ENCODE measurements at regions not wholly inside any gene's neighbourhood (a gene's known extent, or its start where the extent isn't known, plus 50 kb on each side); places are given as distances from the start of the nearest gene placed in this dataset.
A peak's percentile ranks its signal among the peaks of the same experiment; 100 is the strongest.

GRCh38 chr7:4616116-4616515 lies 66.0 kb upstream of the FOXK1 start:
- no peak for DNase-seq (ENCODE audit: low read depth in 2 of 2)
- TF ChIP-seq CTCF (IDR thresholded peaks at IDR 0.05; ENCODE audit: low read depth, low read length), result no peak
- H3K4me3 ChIP-seq (replicated peaks in 1 of 2; ENCODE audit: low read depth in 2 of 2, low read length in 2 of 2), result no peak overlapping the region

DNA sequence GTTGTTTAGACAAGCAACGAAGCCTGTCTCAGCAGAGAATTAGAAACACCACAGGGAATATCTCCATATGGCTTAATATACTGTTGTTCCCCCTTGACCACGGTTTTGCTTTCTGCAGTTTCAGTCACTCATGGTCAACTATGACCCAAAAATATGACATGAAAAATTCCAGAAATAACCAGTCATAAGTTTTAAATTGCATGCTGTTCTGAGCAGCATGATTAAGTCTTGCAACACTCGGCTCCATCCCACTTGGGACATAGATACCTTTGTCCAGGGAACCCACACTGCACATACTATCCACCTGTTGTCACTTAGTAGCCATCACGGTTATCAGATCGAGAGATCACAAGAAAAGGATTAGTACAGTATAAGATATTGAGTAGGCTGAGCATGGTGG lies 60.7 kb upstream of the FOXK1 start:
- H3K4me3 ChIP-seq (replicated peaks in 1 of 2; ENCODE audit: low read depth in 2 of 2, low read length in 2 of 2), result no peak overlapping the region
- TF ChIP-seq CTCF (IDR thresholded peaks at IDR 0.05; ENCODE audit: low read depth, low read length), result no peak
- DNase-seq (ENCODE audit: low read depth in 2 of 2), result peak; percentile 44 to 64

DNA sequence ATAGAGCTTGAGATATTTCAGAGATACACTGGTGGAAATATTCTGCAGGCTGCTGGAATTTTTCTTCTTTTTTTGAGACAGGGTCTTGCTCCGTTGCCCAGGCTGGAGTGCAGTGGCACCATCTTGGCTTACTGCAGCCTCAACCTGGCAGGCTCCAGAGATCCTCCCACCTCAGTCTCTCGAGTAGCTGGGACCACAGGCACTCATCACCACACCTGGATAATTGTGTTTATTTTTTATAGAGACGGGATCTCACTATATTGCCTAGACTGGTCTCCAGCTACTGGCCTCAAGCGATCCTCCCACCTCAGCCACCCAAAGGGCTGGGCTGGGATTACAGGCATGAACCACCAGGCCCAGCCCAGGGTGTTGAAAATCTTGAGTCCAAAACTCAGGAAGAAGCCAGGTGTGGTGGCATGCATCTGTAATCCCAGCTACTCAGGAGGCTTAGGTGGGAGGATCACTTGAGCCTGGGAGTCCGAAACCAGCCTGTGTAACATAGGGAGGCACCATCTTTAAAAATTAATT lies 55.7 kb upstream of the FOXK1 start:
- H3K4me3 ChIP-seq (replicated peaks in 1 of 2; ENCODE audit: low read depth in 2 of 2, low read length in 2 of 2), result no peak overlapping the region
- no peak for TF ChIP-seq CTCF (IDR thresholded peaks at IDR 0.05; ENCODE audit: low read depth, low read length)
- DNase-seq (ENCODE audit: low read depth in 2 of 2), result no peak

DNA sequence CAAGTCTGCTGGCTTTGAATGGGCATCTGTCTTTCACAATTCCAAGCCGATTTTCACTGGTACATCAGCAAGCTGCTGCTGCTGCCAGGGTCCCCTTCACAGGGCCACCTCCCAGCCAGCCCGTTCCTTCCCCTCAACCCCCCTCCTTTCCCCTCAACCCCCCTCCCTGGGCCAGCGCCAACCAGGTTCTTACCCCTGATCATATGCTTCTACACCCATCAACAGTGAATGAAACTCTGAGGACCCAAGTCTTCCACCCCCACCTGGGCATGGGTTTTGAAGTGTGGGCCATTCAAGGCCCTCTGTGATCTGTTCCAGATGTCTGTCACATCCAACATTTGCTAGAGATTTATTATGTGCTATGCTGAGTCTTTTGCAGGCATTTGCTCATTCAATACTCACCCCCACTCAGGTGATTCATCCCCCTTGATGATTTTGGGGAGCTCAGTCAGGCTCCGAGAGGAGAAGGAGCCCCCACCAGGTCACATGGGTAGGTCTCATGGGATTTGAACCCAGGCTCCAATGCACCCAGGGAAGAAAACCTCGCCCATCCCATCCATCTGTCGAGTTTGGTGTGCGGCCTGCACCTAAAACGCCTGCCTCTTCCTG lies 52.7 kb upstream of the FOXK1 start:
- DNase-seq (ENCODE audit: low read depth in 2 of 2), result no peak
- no peak overlapping the region for H3K4me3 ChIP-seq (replicated peaks in 1 of 2; ENCODE audit: low read depth in 2 of 2, low read length in 2 of 2)
- TF ChIP-seq CTCF (IDR thresholded peaks at IDR 0.05; ENCODE audit: low read depth, low read length), result no peak

DNA sequence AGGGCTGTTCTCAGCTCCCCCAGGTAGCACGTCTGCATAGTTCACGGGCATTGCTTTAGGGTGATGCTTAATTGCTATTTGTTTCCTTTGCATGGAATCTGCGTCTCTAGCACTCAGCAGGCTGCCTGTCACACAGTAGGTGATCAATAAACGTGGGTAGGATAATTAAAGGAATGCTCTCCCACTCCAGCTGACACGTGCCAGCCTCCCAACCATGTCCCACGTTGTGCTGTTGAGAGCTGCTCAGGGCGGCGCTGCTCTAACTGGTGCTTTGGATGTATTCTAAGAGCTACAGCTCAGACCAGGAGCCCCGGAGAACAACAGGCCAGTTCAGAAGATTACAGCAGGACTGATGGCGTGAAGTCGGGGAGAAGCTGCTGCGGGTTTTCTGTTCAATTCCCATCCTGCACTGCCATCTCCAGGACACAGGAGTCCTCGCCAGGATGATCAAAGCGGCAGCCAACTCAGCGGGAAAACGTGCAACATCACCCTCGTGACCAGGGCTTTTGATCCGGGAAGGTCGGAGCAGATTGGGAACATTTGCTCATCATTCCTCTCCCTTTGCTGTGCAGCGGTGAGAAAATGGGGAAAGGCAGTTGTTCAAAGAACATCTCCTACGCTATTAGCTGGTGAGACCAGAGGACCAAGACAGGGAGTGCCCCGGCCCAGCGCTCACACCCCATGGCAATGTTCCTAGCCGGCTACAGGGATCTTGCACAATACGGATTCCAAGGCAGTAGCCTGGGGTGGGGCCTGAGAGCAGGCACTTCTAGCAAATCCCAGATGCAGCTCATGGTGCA lies 50.5 kb upstream of the FOXK1 start:
- DNase-seq (ENCODE audit: low read depth in 2 of 2), result peak; percentile 95 to 96
- peak overlapping the region; percentile 30 to 34 for H3K4me3 ChIP-seq (replicated peaks in 1 of 2; ENCODE audit: low read depth in 2 of 2, low read length in 2 of 2)
- peak; percentile 76 for TF ChIP-seq CTCF (IDR thresholded peaks at IDR 0.05; ENCODE audit: low read depth, low read length)

Data from cardiac fibroblast (primary cell).